Colonic mucosa (tissue), 4 donors: ENCODE measurements at regions not wholly inside any gene's neighbourhood (a gene's known extent, or its start where the extent isn't known, plus 50 kb on each side); places are given as distances from the start of the nearest gene placed in this dataset.

Source experiments
- DNase-seq: peaks from one replicate; pipeline ENCODE4 v3.0.0-alpha.2; 2020
- H3K27ac ChIP-seq: fragments of 200-600 bp; one replicate; pipeline ENCODE4 v1.8.0; 2021
- H3K27me3 ChIP-seq: fragments of 200-600 bp; one replicate; pipeline ENCODE4 v1.8.0; 2021
- H3K36me3 ChIP-seq: fragments of 200-600 bp; one replicate; pipeline ENCODE4 v1.8.0; 2021
- H3K4me1 ChIP-seq: fragments of 200-600 bp; one replicate; pipeline ENCODE4 v1.8.0; 2021; ENCODE audit warnings: mild to moderate bottlenecking
- H3K4me3 ChIP-seq: fragments of 200-600 bp; one replicate; pipeline ENCODE4 v1.8.0; 2021
- H3K9ac ChIP-seq, 2 donors: one replicate each; pipeline ENCODE4 v1.7.0; 2013; ENCODE audit warnings: control low read depth in 2 of 2, low read depth in 2 of 2, low read length in 2 of 2
- H3K9me3 ChIP-seq: fragments of 200-600 bp; one replicate; pipeline ENCODE4 v1.8.0; 2021
- intact Hi-C: fragments of 100-400 bp; cut with DNase I; formaldehyde crosslinking; loops from one replicate; pipeline ENCODE4 v1.14.1; 2022
- TF ChIP-seq, protein P1 (sequence below): fragments of 200-600 bp; IDR thresholded peaks from one replicate; pipeline ENCODE4 v1.8.0; 2022; ENCODE audit warnings: antibody characterized with exemption, mild to moderate bottlenecking
- donor health status: healthy.
- donor health status: DM: no; HTN: no; CAD: no.
- donor health status: DM: no; HTN: no; CAD: no.

DNA sequence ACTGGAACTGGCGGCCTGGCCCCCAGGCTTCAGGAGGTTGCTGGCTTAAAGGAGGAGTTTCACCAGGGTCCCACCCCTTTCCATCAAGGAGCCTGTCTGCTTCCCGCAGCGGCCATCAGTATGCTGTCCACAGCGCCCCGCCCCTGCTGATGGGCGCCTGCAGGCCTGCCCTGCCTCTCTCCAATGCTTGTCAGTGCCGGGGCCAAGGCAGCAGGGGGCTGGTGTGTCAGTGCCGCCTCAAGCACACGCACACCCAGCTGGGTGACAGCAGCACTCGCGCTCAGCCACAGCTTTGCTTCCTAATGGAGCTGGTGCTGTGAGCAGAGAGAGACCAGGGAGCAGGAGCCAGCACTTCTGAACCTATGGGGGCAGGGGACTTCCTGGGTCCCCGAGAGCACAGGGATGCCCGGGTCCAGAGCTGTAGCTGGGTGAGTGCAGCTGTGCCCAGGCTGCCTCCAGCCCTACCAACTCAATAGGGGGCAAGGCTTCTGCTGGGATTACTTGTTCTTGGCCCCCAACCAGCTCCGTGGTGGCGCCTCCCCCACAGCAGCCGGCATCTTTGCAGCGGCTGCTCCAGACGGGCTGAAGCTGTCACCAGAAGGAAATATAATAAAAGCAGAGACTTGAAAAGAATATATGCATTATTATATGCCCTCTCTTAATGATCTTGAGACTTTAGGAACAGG lies 377.2 kb upstream of the LRATD1 start:
- Histone ChIP-seq H3K27ac (no peak overlapping the region), H3K4me1 (no peaks in the 10 kb centered on the region), H3K4me3 (no peak overlapping the region), H3K27me3 (no peaks in the 10 kb centered on the region), H3K9me3 (no peaks in the 10 kb centered on the region), H3K9ac (no peak overlapping the region), H3K36me3 (no peaks in the 10 kb centered on the region)
- TF ChIP-seq, protein P1, sequence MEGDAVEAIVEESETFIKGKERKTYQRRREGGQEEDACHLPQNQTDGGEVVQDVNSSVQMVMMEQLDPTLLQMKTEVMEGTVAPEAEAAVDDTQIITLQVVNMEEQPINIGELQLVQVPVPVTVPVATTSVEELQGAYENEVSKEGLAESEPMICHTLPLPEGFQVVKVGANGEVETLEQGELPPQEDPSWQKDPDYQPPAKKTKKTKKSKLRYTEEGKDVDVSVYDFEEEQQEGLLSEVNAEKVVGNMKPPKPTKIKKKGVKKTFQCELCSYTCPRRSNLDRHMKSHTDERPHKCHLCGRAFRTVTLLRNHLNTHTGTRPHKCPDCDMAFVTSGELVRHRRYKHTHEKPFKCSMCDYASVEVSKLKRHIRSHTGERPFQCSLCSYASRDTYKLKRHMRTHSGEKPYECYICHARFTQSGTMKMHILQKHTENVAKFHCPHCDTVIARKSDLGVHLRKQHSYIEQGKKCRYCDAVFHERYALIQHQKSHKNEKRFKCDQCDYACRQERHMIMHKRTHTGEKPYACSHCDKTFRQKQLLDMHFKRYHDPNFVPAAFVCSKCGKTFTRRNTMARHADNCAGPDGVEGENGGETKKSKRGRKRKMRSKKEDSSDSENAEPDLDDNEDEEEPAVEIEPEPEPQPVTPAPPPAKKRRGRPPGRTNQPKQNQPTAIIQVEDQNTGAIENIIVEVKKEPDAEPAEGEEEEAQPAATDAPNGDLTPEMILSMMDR, result no peak
- DNase-seq, result no peak
- intact Hi-C loops, result no loop called here

DNA sequence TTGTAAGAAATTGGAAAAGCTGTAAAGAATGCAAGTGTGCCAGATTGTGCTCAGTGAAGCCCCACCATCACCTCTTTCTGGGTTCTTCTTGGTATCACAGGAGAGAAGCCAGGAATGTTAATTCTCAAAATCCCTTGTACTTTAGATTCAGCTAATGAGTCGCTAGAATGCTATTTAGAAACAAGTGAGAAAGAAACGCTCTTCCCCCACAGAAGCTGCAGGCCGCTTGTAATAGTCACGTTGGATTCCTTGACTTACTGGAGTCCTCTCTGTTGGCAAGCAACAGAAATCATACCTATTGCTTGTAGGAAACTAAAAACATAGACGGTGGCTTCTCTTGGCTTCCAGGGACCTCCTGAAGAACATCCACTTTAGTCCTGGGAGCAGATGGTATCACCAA lies 375.6 kb upstream of the LRATD1 start:
- no peak overlapping the region for H3K4me3 ChIP-seq
- no peak overlapping the region for H3K9ac ChIP-seq
- H3K4me1 ChIP-seq, result no peaks in the 10 kb centered on the region
- intact Hi-C loops, result no loop called here
- H3K9me3 ChIP-seq, result no peaks in the 10 kb centered on the region
- H3K27ac ChIP-seq, result no peak overlapping the region
- H3K36me3 ChIP-seq, result no peaks in the 10 kb centered on the region
- no peaks in the 10 kb centered on the region for H3K27me3 ChIP-seq
- TF ChIP-seq, protein P1, result no peak
- no peak for DNase-seq

DNA sequence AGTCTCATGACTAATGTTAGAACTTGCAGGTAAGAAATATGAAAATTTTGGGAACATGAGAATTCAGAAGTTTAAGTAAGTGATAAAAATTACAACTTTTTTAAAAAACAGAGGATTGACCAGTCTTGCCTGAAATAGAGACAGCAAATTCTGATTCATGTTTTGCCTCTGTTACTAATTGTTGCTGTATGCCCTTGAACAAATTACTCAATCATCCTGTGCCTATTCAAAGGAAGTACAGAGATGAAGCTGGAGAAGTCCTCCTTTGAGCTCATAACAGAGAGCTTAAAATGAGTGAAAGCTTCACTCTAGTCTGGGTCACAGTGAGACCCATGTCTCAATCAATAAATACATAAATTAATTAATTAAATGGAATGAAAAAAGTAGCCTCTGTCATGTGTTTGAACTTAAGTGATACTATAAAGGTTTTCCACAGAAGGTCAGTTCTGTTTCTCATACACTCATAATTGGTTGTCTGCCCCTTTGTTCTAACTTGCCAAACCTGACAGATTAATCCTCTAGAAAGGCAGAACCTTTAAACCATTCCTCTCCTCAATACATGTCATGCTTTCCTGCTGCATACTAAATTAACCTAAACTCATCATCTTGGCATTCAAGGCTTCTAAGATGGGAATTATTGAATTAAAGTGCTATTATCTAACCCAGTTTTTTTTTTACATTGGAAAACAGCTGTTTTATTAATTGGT lies 374.6 kb upstream of the LRATD1 start:
- H3K9me3 ChIP-seq, result no peaks in the 10 kb centered on the region
- H3K4me3 ChIP-seq, result no peak overlapping the region
- H3K27ac ChIP-seq, result no peak overlapping the region
- intact Hi-C loops, result no loop called here
- no peak overlapping the region for H3K9ac ChIP-seq
- TF ChIP-seq, protein P1, result no peak
- no peaks in the 10 kb centered on the region for H3K4me1 ChIP-seq
- DNase-seq, result no peak
- H3K27me3 ChIP-seq, result no peaks in the 10 kb centered on the region
- no peaks in the 10 kb centered on the region for H3K36me3 ChIP-seq

DNA sequence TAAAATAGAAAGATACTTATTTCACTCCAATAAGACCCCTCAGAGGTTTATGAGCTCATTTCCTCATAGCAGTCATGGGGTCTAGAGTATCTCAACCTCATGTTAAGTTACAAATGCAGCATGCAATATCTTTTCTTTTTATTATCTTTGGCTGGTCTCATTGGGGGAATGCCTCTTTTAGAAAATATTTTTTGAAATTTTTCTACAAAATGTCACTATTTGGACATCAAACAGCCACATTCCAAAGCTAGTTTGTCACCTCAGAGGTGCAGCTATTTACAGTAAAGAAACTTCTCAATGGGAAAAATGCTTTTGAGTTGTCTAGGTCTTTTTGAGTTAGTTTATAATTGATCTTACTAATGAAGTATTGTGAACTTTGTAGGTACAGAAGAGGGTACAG lies 370.7 kb upstream of the LRATD1 start:
- intact Hi-C loops, result no loop called here
- no peaks in the 10 kb centered on the region for H3K27me3 ChIP-seq
- no peaks in the 10 kb centered on the region for H3K36me3 ChIP-seq
- no peaks in the 10 kb centered on the region for H3K4me1 ChIP-seq
- no peak overlapping the region for H3K9ac ChIP-seq
- no peak overlapping the region for H3K27ac ChIP-seq
- TF ChIP-seq, protein P1, result no peak
- no peaks in the 10 kb centered on the region for H3K9me3 ChIP-seq
- no peak for DNase-seq
- H3K4me3 ChIP-seq, result no peak overlapping the region

DNA sequence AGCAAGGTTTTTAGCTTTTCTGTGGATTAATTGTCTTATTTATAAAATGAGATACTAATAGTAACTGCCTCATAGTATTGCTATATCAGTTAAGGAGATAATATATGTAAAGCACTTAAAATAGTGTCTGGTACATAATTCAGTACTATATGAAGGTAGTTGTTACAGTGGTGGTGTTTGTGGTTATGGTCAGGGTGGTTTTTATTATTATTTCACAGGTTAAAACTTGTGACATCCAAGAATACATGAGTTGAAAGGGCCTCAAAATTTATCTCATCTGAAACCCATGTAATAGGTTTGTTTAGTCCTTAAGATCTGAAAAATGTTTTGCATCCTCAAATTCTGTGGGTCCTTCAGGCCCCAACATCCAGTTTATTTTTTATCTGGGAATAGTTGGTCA lies 369.5 kb upstream of the LRATD1 start:
- no peaks in the 10 kb centered on the region for H3K36me3 ChIP-seq
- H3K9ac ChIP-seq, result no peak overlapping the region
- H3K4me3 ChIP-seq, result no peak overlapping the region
- H3K27ac ChIP-seq, result no peak overlapping the region
- H3K27me3 ChIP-seq, result no peaks in the 10 kb centered on the region
- H3K4me1 ChIP-seq, result no peaks in the 10 kb centered on the region
- DNase-seq, result no peak
- TF ChIP-seq, protein P1, result no peak
- intact Hi-C loops, result no loop called here
- H3K9me3 ChIP-seq, result no peaks in the 10 kb centered on the region
